CD14-positive monocyte (primary cell): ENCODE measurements at regions not wholly inside any gene's neighbourhood (a gene's known extent, or its start where the extent isn't known, plus 50 kb on each side); places are given as distances from the start of the nearest gene placed in this dataset.

ENCODE experiments used
- DNase-seq, 3 donors: peaks; one replicate each; pipeline ENCODE4 v3.0.0-alpha.2; 2011 to 2022
- H2AFZ ChIP-seq: 2 replicates; pipeline ENCODE4 v1.6.0; 2012; ENCODE audit warnings: mild to moderate bottlenecking, low read depth, low read length, inconsistent platforms; ENCODE audit not compliant: insufficient read depth, poor library complexity, severe bottlenecking
- H3K27ac ChIP-seq, 2 donors: 1 replicate in 1 of 2; 2 replicates in 1 of 2; pipeline ENCODE4 v1.5.1; 2012 to 2013; ENCODE audit warnings: low read length in 2 of 2, control low read depth in 1 of 2, inconsistent platforms in 1 of 2, low read depth in 1 of 2, mild to moderate bottlenecking in 1 of 2
- H3K27me3 ChIP-seq, 2 donors: one replicate each; pipeline versions ENCODE4 v1.6.0 to v1.6.1; 2011 to 2013; ENCODE audit warnings: low read length in 2 of 2; ENCODE audit not compliant: control insufficient read depth in 2 of 2, insufficient read depth in 2 of 2
- H3K36me3 ChIP-seq, 2 donors: replicated peaks in 1 of 2; 1 replicate in 1 of 2; 2 replicates in 1 of 2; pipeline versions ENCODE4 v1.5.1 to v1.6.1; 2012 to 2013; ENCODE audit warnings: low read length in 2 of 2, control low read depth in 1 of 2, inconsistent platforms in 1 of 2, mild to moderate bottlenecking in 1 of 2; ENCODE audit not compliant: insufficient read depth in 2 of 2, control insufficient read depth in 1 of 2
- H3K4me1 ChIP-seq, 2 donors: 1 replicate in 1 of 2; 2 replicates in 1 of 2; pipeline versions ENCODE4 v1.5.1 to v1.6.1; 2012 to 2013; ENCODE audit warnings: low read length in 2 of 2, control low read depth in 1 of 2, inconsistent platforms in 1 of 2, mild to moderate bottlenecking in 1 of 2, moderate library complexity in 1 of 2; ENCODE audit not compliant: insufficient read depth in 2 of 2, control insufficient read depth in 1 of 2
- H3K4me2 ChIP-seq: replicated peaks from 2 replicates; pipeline ENCODE3; 2012; ENCODE audit warnings: low read length, moderate library complexity, mild to moderate bottlenecking; ENCODE audit not compliant: poor library complexity, severe bottlenecking; ENCODE audit errors: extremely low read depth
- H3K4me3 ChIP-seq, 3 experiments: fragments of 200-600 bp in 1 of 3; sonication (generic) in 1 of 3; replicated peaks in 1 of 3; 1 replicate in 2 of 3; 2 replicates in 1 of 3; pipeline ENCODE4 v1.5.1; 2011 to 2013; ENCODE audit warnings: low read length in 3 of 3, mild to moderate bottlenecking in 3 of 3, control low read depth in 2 of 3, low read depth in 2 of 3, inconsistent platforms in 1 of 3, moderate library complexity in 1 of 3
- H3K79me2 ChIP-seq: 2 replicates; pipeline ENCODE4 v1.6.0; 2012; ENCODE audit warnings: mild to moderate bottlenecking, control low read depth, inconsistent platforms, low read length, moderate library complexity; ENCODE audit not compliant: insufficient read depth
- H3K9ac ChIP-seq: 2 replicates; pipeline ENCODE4 v1.6.0; 2017; ENCODE audit warnings: low read length, mild to moderate bottlenecking; ENCODE audit not compliant: insufficient read depth, poor library complexity, severe bottlenecking
- H3K9me3 ChIP-seq, 2 donors: replicated peaks in 1 of 2; 1 replicate in 1 of 2; 2 replicates in 1 of 2; pipeline versions ENCODE4 v1.5.1 to v1.6.1; 2012 to 2013; ENCODE audit warnings: low read length in 2 of 2, control low read depth in 1 of 2; ENCODE audit not compliant: control insufficient read depth in 1 of 2, insufficient read depth in 1 of 2
- H4K20me1 ChIP-seq: 2 replicates; pipeline ENCODE4 v1.6.0; 2012; ENCODE audit warnings: mild to moderate bottlenecking, low read length, control low read depth, moderate library complexity; ENCODE audit not compliant: insufficient read depth
- H3K27ac Mint-ChIP-seq, 7 donors: one replicate each; pipeline ENCODE4 v1.8.0; 2020; ENCODE audit warnings: mild to moderate bottlenecking in 7 of 7, mixed read lengths in 7 of 7, moderate library complexity in 6 of 7, inconsistent platforms in 2 of 7
- H3K27me3 Mint-ChIP-seq, 3 donors: one replicate each; pipeline ENCODE4 v1.8.0; 2021 to 2022; ENCODE audit warnings: low read depth in 3 of 3, mild to moderate bottlenecking in 3 of 3, mixed read lengths in 3 of 3, moderate library complexity in 3 of 3, inconsistent platforms in 1 of 3
- H3K36me3 Mint-ChIP-seq, 2 donors: one replicate each; pipeline ENCODE4 v1.8.0; 2020; ENCODE audit warnings: mixed read lengths in 2 of 2, inconsistent platforms in 1 of 2, mild to moderate bottlenecking in 1 of 2
- H3K4me1 Mint-ChIP-seq: one replicate; pipeline ENCODE4 v1.8.0; 2020; ENCODE audit warnings: mild to moderate bottlenecking, mixed read lengths
- H3K4me3 Mint-ChIP-seq, 2 donors: one replicate each; pipeline ENCODE4 v1.8.0; 2020; ENCODE audit warnings: mild to moderate bottlenecking in 2 of 2, mixed read lengths in 2 of 2, moderate library complexity in 1 of 2
- H3K9me3 Mint-ChIP-seq, 7 donors: one replicate each; pipeline ENCODE4 v1.8.0; 2020 to 2022; ENCODE audit warnings: mixed read lengths in 7 of 7, mild to moderate bottlenecking in 6 of 7, moderate library complexity in 6 of 7, inconsistent platforms in 2 of 7
- WGBS: methylation state at CpG from one replicate; pipeline ENCODE4 v1.1.5; 2013; ENCODE audit warnings: missing lambda C conversion rate; ENCODE audit not compliant: insufficient coverage; 5-methylcytosine and 5-hydroxymethylcytosine counted together
- intact Hi-C, 2 donors: fragments of 100-400 bp; cut with micrococcal nuclease; formaldehyde crosslinking; loops; one replicate each; pipeline versions ENCODE4 v1.15.0 to v1.15.1; 2023
- TF ChIP-seq, protein P1 (sequence below): fragments of 200-600 bp; IDR thresholded peaks from one replicate; pipeline ENCODE4 v1.8.0; 2022; ENCODE audit warnings: antibody characterized with exemption, mild to moderate bottlenecking

DNA sequence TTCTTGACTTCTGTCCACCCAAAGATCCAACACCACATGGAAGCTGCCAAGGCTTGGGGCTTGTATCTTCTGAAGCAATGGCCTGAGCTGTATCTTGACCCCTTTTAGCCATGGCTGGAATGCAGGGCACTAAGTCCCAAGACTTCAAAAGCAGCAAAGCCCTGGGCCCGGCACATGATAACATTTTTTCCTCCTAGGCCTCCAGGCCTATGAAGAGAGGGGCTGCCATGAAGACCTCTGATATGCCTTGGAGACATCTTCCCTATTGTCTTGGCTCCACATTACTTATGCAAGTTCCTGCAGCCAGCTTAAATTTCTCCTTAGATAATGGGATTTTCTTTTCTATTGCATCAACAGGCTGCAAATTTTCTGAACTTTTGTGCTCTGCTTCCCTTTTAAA lies 1252.6 kb upstream of the CITED2 start:
- H3K36me3 Mint-ChIP-seq, result no peaks in the 10 kb centered on the region
- H3K27me3 Mint-ChIP-seq, result no peaks in the 10 kb centered on the region
- H4K20me1 ChIP-seq, result no peaks in the 10 kb centered on the region
- H3K4me3 ChIP-seq, result no peak overlapping the region
- no peaks in the 10 kb centered on the region for H3K79me2 ChIP-seq
- H2AFZ ChIP-seq, result no peak overlapping the region
- H3K9me3 ChIP-seq, result peaks cover 17 to 21% of the 10 kb centered on the region in 2 donors
- no peak for DNase-seq
- no peaks in the 10 kb centered on the region for H3K36me3 ChIP-seq
- intact Hi-C loops, result no loop called here
- no CpG with 5 or more reads among the region's 1 CpG for WGBS
- no peaks in the 10 kb centered on the region for H3K4me1 ChIP-seq
- H3K9me3 Mint-ChIP-seq, result peaks cover 8 to 30% (median 25%) of the 10 kb centered on the region in 7 donors
- H3K9ac ChIP-seq, result no peak overlapping the region
- no peak overlapping the region for H3K27ac ChIP-seq
- no peaks in the 10 kb centered on the region for H3K4me1 Mint-ChIP-seq
- no peak overlapping the region for H3K4me2 ChIP-seq
- H3K27me3 ChIP-seq, result no peaks in the 10 kb centered on the region
- no peak overlapping the region for H3K4me3 Mint-ChIP-seq
- no peak overlapping the region for H3K27ac Mint-ChIP-seq
- TF ChIP-seq, protein P1, sequence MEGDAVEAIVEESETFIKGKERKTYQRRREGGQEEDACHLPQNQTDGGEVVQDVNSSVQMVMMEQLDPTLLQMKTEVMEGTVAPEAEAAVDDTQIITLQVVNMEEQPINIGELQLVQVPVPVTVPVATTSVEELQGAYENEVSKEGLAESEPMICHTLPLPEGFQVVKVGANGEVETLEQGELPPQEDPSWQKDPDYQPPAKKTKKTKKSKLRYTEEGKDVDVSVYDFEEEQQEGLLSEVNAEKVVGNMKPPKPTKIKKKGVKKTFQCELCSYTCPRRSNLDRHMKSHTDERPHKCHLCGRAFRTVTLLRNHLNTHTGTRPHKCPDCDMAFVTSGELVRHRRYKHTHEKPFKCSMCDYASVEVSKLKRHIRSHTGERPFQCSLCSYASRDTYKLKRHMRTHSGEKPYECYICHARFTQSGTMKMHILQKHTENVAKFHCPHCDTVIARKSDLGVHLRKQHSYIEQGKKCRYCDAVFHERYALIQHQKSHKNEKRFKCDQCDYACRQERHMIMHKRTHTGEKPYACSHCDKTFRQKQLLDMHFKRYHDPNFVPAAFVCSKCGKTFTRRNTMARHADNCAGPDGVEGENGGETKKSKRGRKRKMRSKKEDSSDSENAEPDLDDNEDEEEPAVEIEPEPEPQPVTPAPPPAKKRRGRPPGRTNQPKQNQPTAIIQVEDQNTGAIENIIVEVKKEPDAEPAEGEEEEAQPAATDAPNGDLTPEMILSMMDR, result no peak

DNA sequence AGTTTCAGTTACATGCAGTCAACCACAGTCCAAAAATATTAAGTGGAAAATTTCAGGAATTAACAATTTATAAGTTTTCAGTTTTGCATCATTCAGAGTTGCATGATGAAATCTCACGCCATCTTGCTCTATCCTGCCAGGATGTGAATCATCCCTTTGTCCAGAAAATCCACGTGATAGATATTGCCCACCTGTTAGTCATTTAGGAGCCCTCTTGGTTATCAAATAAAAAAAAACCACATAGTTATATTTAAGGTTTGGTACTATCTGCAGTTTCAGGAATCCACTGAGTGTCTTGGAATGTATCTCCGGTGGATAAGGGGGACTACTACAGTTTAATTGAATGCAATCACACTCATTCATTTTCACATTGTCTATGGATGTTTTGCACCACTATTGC lies 1249.0 kb upstream of the CITED2 start:
- H3K4me3 ChIP-seq, result no peak overlapping the region
- Mint-ChIP-seq H3K4me1 (no peaks in the 10 kb centered on the region), H3K27me3 (no peaks in the 10 kb centered on the region), H3K4me3 (no peak overlapping the region), H3K27ac (no peak overlapping the region), H3K9me3 (peaks cover 10 to 32% (median 22%) of the 10 kb centered on the region in 7 donors), H3K36me3 (no peaks in the 10 kb centered on the region)
- no peak overlapping the region for H3K27ac ChIP-seq
- no peaks in the 10 kb centered on the region for H3K27me3 ChIP-seq
- H3K9me3 ChIP-seq, result peaks cover 15 to 21% of the 10 kb centered on the region in 2 donors
- WGBS, result no CpG with 5 or more reads among the region's 3 CpGs
- H3K4me2 ChIP-seq, result no peak overlapping the region
- no peaks in the 10 kb centered on the region for H3K79me2 ChIP-seq
- H4K20me1 ChIP-seq, result no peaks in the 10 kb centered on the region
- no peaks in the 10 kb centered on the region for H3K36me3 ChIP-seq
- TF ChIP-seq, protein P1, result no peak
- no peak overlapping the region for H3K9ac ChIP-seq
- intact Hi-C loops, result no loop called here
- DNase-seq, result no peak
- H2AFZ ChIP-seq, result no peak overlapping the region
- H3K4me1 ChIP-seq, result no peaks in the 10 kb centered on the region
